SW480 (cell line): ENCODE measurements at regions not wholly inside any gene's neighbourhood (a gene's known extent, or its start where the extent isn't known, plus 50 kb on each side); places are given as distances from the start of the nearest gene placed in this dataset.

Experiments
- DNase-seq: peaks from one replicate; pipeline ENCODE4 v3.0.0-alpha.2; 2016; ENCODE audit warnings: low spot score

DNA sequence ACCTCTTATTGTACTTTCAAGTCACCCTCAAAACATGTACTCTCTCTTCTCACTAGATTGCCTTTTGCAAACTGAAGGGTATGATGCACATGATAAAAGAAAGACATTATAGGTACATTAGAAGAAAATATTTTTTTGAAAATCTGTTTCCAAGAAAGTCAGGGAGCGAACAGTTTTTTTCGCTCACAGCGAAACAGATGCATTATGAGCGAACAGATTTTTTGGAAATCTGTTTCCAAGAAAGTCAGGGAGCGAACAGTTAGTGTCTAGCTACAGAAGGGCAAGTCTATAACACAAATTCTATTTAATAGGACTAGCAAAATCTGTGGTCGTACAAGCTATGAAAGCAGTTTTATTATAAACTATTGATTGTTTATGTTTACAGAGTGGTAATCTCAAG is 296.2 kb upstream of the ANO3 start:
- DNase-seq: no peak

GRCh38 chr11:26037716-26038115 is 294.2 kb upstream of the ANO3 start:
- no peak for DNase-seq

GRCh38 chr11:26040339-26040738 is 291.6 kb upstream of the ANO3 start:
- no peak for DNase-seq

DNA sequence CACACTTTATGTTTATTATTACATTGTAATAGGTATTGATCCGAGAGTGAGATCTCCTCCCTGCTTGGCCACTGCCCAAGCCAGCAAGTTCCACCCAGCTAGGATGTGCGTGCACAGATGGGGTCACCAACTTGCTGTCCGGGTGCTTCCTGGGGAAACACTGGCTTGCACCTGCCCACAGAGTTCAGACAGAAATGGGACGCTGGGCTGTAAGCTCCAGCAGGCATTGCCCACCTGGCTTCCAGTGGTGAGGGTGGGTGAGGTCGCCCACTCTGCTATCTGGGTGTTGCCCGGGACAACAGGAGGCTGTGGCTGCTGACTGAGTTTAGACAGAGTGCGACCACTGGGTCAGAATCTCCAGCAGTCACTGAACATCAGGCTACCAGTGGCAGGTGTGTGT is 289.8 kb upstream of the ANO3 start:
- no peak for DNase-seq

DNA sequence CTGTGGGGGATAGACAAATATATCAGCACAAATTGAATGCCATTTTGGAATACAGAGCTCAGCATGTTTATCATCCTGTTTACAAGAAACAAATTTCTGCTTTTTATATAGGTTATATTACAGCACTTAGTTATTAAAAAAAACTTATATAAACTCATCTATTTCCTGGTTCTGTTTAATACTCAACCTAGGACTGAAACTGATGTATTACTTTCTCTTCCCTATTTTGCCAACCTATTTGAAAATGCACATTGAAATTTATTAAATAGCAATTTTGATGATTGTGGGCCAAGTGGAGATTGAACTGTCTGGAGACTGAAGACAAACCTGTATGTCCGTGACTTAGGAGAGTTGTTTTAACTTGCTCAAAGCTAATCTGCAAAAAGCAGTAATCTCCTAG is 288.3 kb upstream of the ANO3 start:
- no peak for DNase-seq

- DNase-seq: no peak
These were observed 287.5 kb upstream of the ANO3 start for GRCh38 chr11:26044389-26044788.

DNA sequence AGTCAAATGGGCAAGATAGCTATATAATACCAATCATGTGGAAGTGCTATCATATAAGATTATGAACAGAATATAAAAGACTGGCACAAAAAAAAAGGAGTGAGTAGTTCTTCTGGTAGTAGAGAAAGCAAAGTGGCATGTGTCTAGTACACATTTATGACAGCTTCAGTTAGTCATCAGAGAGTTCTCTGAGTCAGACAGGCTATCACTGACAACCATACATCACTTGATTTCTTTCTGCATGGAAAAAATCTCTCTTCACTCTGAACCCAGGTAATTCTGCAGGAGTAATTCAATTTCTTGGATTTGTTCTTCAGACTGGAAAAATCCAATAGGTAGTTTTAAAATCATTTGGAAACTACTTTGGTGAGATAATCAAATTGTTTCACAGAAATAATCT is 286.8 kb upstream of the ANO3 start:
- DNase-seq: no peak

GRCh38 chr11:26048271-26048670 is 283.7 kb upstream of the ANO3 start:
- no peak for DNase-seq

GRCh38 chr11:26053966-26054365 is 278.0 kb upstream of the ANO3 start:
- DNase-seq: no peak

GRCh38 chr11:26062660-26063059 is 269.3 kb upstream of the ANO3 start:
- DNase-seq: no peak

GRCh38 chr11:26063915-26064314 is 268.0 kb upstream of the ANO3 start:
- no peak for DNase-seq

DNA sequence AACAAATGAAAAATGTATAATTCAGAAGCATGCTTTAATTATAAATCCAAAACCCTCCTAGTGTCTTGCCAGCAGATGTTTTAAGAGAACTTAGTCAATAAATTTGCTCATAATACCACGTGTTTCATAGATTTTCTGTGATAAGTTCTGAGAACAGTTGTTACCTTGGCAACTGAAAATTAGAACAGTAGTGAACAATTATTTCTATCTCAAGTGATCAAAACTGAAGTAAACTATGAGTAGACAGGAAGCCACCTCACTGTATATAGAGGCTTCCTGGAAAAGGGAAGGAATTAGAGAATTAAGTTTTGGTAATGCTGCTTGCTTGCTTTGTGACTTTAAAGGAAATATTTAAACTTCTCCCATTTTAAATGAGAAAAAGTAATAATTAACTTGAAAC is 266.0 kb upstream of the ANO3 start:
- no peak for DNase-seq

DNA sequence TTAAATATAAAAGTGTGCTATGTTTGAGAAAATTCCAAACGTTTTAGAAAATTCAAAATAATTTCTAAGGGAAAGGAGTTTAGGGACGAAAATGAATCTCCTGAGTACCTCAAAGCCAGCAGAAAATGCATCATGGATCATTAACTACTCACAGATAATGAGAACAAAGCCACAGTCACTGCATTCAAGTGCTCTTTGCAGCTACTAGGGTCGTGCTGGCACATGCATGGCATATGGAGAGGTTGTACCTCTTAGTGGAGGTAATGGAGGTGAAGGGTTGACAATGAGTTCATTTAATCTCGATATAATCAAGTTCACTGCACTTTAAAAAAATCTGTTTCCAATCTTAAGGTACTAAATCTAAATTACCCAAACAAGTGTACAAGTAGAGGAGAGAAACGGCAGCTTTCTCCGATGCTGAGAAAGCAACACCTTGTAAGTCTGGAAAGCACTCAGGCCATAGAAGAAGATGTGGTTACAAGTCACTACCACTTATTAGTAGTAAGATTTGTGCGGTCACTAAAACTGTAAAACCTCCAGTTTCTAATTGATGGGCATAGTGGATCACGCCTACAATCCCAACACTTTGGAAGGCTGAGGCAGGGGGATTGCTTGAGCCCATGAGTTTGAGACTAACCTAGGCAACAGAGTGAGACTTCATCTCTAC is 261.1 kb upstream of the ANO3 start:
- DNase-seq: no peak

GRCh38 chr11:26072614-26073153 is 259.2 kb upstream of the ANO3 start:
- no peak for DNase-seq

- DNase-seq: no peak
These were observed 258.3 kb upstream of the ANO3 start for GRCh38 chr11:26073646-26074045.

- no peak for DNase-seq
These were observed 255.5 kb upstream of the ANO3 start for GRCh38 chr11:26076233-26076990.

- no peak for DNase-seq
These were observed 253.6 kb upstream of the ANO3 start for GRCh38 chr11:26078231-26078821.

DNA sequence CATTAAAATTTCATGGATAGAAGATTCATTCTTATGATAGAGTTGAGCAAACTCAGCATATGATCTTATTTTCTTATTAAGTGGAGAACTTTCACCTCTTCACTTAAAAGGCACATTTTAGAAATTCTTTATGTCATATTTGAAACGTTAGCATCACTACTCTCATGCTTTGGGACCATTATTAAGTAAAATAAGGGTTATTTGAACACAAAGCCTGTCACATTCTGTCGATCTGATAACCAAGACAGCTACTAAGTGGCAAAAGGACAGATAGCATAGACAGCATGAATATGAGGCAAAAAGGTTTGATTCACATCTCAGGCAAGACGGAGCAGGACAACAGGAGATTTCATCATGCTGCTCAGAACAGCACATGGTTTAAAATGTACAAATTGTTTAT is 247.6 kb upstream of the ANO3 start:
- no peak for DNase-seq

- DNase-seq: no peak
These were observed 245.9 kb upstream of the ANO3 start for GRCh38 chr11:26086028-26086427.

GRCh38 chr11:26087120-26087935 is 244.6 kb upstream of the ANO3 start:
- no peak for DNase-seq

- DNase-seq: no peak
These were observed 243.5 kb upstream of the ANO3 start for GRCh38 chr11:26088391-26088790.

DNA sequence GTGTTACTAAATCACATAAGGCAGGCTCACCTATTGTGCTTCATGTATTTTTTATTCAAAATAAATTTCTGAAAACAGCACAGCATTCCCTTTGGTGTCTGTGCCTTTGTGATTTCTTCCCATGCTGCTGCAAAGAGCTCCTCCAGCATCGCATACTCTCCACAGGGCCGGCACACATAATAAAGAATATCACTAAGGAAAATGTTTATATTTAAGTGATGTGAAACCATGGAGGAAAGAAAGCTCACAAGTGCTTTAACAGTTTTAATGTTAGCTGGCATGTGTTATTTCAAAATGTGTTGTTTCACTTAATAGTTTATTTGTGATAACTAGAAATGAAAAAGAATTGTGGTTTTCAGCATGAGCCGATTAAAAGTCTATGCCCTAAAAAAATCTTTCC is 241.3 kb upstream of the ANO3 start:
- DNase-seq: no peak
